H1 (cell line): ENCODE measurements at regions not wholly inside any gene's neighbourhood (a gene's known extent, or its start where the extent isn't known, plus 50 kb on each side); places are given as distances from the start of the nearest gene placed in this dataset.

Experiments used
- CTCF ChIA-PET: fragments of 300-600 bp; sonication (Branson Sonifier 250); formaldehyde crosslinking; loops from one replicate; lab custom pipeline; 2021; ENCODE audit not compliant: partially characterized antibody; lab: Charles Lee
- POLR2A ChIA-PET: fragments of 300-600 bp; sonication (Branson Sonifier 250); formaldehyde crosslinking; loops from one replicate; lab custom pipeline; 2021; ENCODE audit warnings: inconsistent platforms; ENCODE audit not compliant: partially characterized antibody; lab: Charles Lee
- DNase-seq, 2 experiments: peaks; one replicate each; pipeline versions ENCODE4 v3.0.0 to v3.0.0-alpha.2; 2010 to 2022; ENCODE audit warnings: low spot score in 2 of 2, low read depth in 1 of 2, mixed read lengths in 1 of 2
- FAIRE-seq: peaks from 2 replicates; lab custom pipeline; 2011; peaks lifted over from hg19 to GRCh38; lab: Jason Lieb, UNC
- H2AFZ ChIP-seq: 2 replicates; pipeline ENCODE4 v1.8.1; 2012; ENCODE audit warnings: low read length, inconsistent platforms
- H2AK5ac ChIP-seq: 2 replicates; pipeline ENCODE4 v1.6.1; 2013; ENCODE audit warnings: low read depth, low read length
- H2BK120ac ChIP-seq: replicated peaks from 2 replicates; pipeline ENCODE3; 2013; ENCODE audit warnings: low read depth, low read length, inconsistent platforms
- H2BK12ac ChIP-seq: 2 replicates; pipeline ENCODE4 v1.6.1; 2013; ENCODE audit warnings: low read depth, low read length
- H2BK15ac ChIP-seq: 2 replicates; pipeline ENCODE4 v1.6.1; 2013; ENCODE audit warnings: low read length
- H2BK20ac ChIP-seq: 2 replicates; pipeline ENCODE4 v1.6.1; 2013; ENCODE audit warnings: low read length
- H2BK5ac ChIP-seq: 2 replicates; pipeline ENCODE4 v1.6.1; 2013; ENCODE audit warnings: low read depth, low read length
- H3K14ac ChIP-seq: 2 replicates; pipeline ENCODE4 v1.6.1; 2013; ENCODE audit warnings: inconsistent platforms; ENCODE audit not compliant: insufficient read length
- H3K18ac ChIP-seq: 2 replicates; pipeline ENCODE4 v1.6.1; 2013; ENCODE audit warnings: low read length; ENCODE audit errors: extremely low read depth
- H3K23ac ChIP-seq: 2 replicates; pipeline ENCODE4 v1.6.1; 2013; ENCODE audit warnings: inconsistent platforms; ENCODE audit not compliant: insufficient read length
- H3K23me2 ChIP-seq: 2 replicates; pipeline ENCODE4 v1.6.1; 2013; ENCODE audit warnings: low read depth, low read length
- H3K27ac ChIP-seq: 2 replicates; pipeline ENCODE4 v1.6.1; 2011; ENCODE audit warnings: low read depth, low read length, inconsistent platforms
- H3K27me3 ChIP-seq, 4 experiments: replicated peaks in 1 of 4; 1 replicate in 1 of 4; 2 replicates in 3 of 4; pipeline versions ENCODE4 v1.6.1 to v1.8.1; 2011 to 2013; ENCODE audit warnings: low read length in 3 of 4, mild to moderate bottlenecking in 3 of 4, inconsistent platforms in 2 of 4, mixed read lengths in 2 of 4, moderate library complexity in 1 of 4; ENCODE audit not compliant: control insufficient read depth in 3 of 4, insufficient read depth in 3 of 4; ENCODE audit errors: extremely low read depth in 1 of 4
- H3K36me3 ChIP-seq, 4 experiments: 2 replicates each; pipeline versions ENCODE4 v1.6.1 to v1.8.1; 2011 to 2013; ENCODE audit warnings: mild to moderate bottlenecking in 4 of 4, low read length in 3 of 4, moderate library complexity in 2 of 4, control low read depth in 1 of 4, inconsistent platforms in 1 of 4; ENCODE audit not compliant: insufficient read depth in 4 of 4, control insufficient read depth in 2 of 4
- H3K4ac ChIP-seq: replicated peaks from 2 replicates; pipeline ENCODE3; 2013; ENCODE audit warnings: low read length, low read depth, mixed read lengths, inconsistent platforms; ENCODE audit not compliant: insufficient read length
- H3K4me1 ChIP-seq, 4 experiments: replicated peaks in 1 of 4; 1 replicate in 1 of 4; 2 replicates in 3 of 4; pipeline versions ENCODE4 v1.6.1 to v1.8.1; 2011 to 2013; ENCODE audit warnings: low read length in 3 of 4, inconsistent platforms in 2 of 4, mixed read lengths in 1 of 4; ENCODE audit not compliant: insufficient read depth in 4 of 4, control insufficient read depth in 3 of 4
- H3K4me2 ChIP-seq, 2 experiments: 2 replicates each; pipeline versions ENCODE4 v1.6.1 to v1.8.1; 2011 to 2013; ENCODE audit warnings: low read depth in 2 of 2, low read length in 2 of 2, control low read depth in 1 of 2, inconsistent platforms in 1 of 2, mild to moderate bottlenecking in 1 of 2; ENCODE audit not compliant: insufficient read depth in 1 of 2
- H3K4me3 ChIP-seq, 4 experiments: fragments of 200-600, 300-600 bp in 1 of 4; sonication (generic), shearing (Covaris generic), sonication (Bioruptor Twin) in 1 of 4; 2 replicates each; pipeline versions ENCODE4 v1.5.1 to v1.8.1; 2011 to 2016; ENCODE audit warnings: low read length in 4 of 4, low read depth in 3 of 4, control low read depth in 2 of 4, inconsistent platforms in 2 of 4, mild to moderate bottlenecking in 2 of 4, mixed read lengths in 1 of 4, moderate library complexity in 1 of 4; ENCODE audit not compliant: insufficient read depth in 2 of 4; ENCODE audit errors: extremely low read depth in 1 of 4
- H3K56ac ChIP-seq: replicated peaks from 2 replicates; pipeline ENCODE3; 2013; ENCODE audit warnings: low read depth, mild to moderate bottlenecking, mixed read lengths, low read length, inconsistent platforms; ENCODE audit not compliant: insufficient read length
- H3K79me1 ChIP-seq: 2 replicates; pipeline ENCODE4 v1.6.1; 2013; ENCODE audit warnings: low read depth, low read length, control low read depth
- H3K79me2 ChIP-seq, 2 experiments: 2 replicates each; pipeline versions ENCODE4 v1.6.1 to v1.8.1; 2012 to 2013; ENCODE audit warnings: low read length in 2 of 2, mild to moderate bottlenecking in 2 of 2, inconsistent platforms in 1 of 2; ENCODE audit not compliant: insufficient read depth in 2 of 2, control insufficient read depth in 1 of 2
- H3K9ac ChIP-seq, 4 experiments: replicated peaks in 1 of 4; 1 replicate in 1 of 4; 2 replicates in 3 of 4; pipeline versions ENCODE4 v1.6.1 to v1.8.1; 2011 to 2013; ENCODE audit warnings: low read depth in 3 of 4, low read length in 3 of 4, control low read depth in 2 of 4, mild to moderate bottlenecking in 2 of 4, moderate library complexity in 2 of 4, inconsistent platforms in 1 of 4; ENCODE audit errors: extremely low read depth in 1 of 4
- H3K9me3 ChIP-seq, 2 experiments: 2 replicates each; pipeline versions ENCODE4 v1.6.1 to v1.8.1; 2012 to 2013; ENCODE audit warnings: mild to moderate bottlenecking in 2 of 2, moderate library complexity in 2 of 2, control low read depth in 1 of 2, inconsistent platforms in 1 of 2, low read depth in 1 of 2, low read length in 1 of 2, mixed read lengths in 1 of 2; ENCODE audit not compliant: insufficient read depth in 2 of 2
- H4K20me1 ChIP-seq, 2 experiments: replicated peaks in 1 of 2; 2 replicates each; pipeline versions ENCODE3 to v1.8.1; 2011 to 2013; ENCODE audit warnings: inconsistent platforms in 2 of 2, low read length in 2 of 2, mild to moderate bottlenecking in 1 of 2; ENCODE audit not compliant: insufficient read depth in 2 of 2, control insufficient read depth in 1 of 2
- H4K5ac ChIP-seq: 2 replicates; pipeline ENCODE4 v1.6.1; 2013; ENCODE audit warnings: low read length, low read depth, mixed read lengths, inconsistent platforms; ENCODE audit not compliant: insufficient read length
- H4K8ac ChIP-seq: 2 replicates; pipeline ENCODE4 v1.8.0; 2013; ENCODE audit warnings: mild to moderate bottlenecking, moderate library complexity, low read length, inconsistent platforms; ENCODE audit not compliant: insufficient read depth; ENCODE audit errors: extremely low read depth
- H4K91ac ChIP-seq: replicated peaks from 2 replicates; pipeline ENCODE3; 2013; ENCODE audit warnings: low read length, mixed read lengths, inconsistent platforms; ENCODE audit not compliant: insufficient read length
- CEBPB ChIP-seq: IDR thresholded peaks from 2 replicates; pipeline ENCODE4 v1.6.1; 2012; ENCODE audit warnings: low read depth, low read length
- EZH2 ChIP-seq: fragments of 200-600 bp; sonication (generic); IDR thresholded peaks from 2 replicates; pipeline ENCODE4 v1.7.1; 2012; ENCODE audit warnings: low read depth, mild to moderate bottlenecking, moderate library complexity, low read length, inconsistent platforms; ENCODE audit not compliant: severe bottlenecking
- POLR2AphosphoS5 ChIP-seq: IDR thresholded peaks from 2 replicates; pipeline ENCODE4 v1.6.1; 2011; ENCODE audit warnings: low read depth, low read length
- SP4 ChIP-seq: IDR thresholded peaks from 2 replicates; pipeline ENCODE4 v1.6.1; 2012; ENCODE audit warnings: low read length, inconsistent platforms
- TAF7 ChIP-seq: optimal IDR thresholded peaks from 2 replicates; pipeline ENCODE3; 2011; ENCODE audit warnings: low read depth, mild to moderate bottlenecking, inconsistent platforms, low read length, moderate library complexity, borderline replicate concordance
- YY1 ChIP-seq: IDR thresholded peaks from 2 replicates; pipeline ENCODE4 v1.6.1; 2011; ENCODE audit warnings: low read depth, mild to moderate bottlenecking, low read length
- WGBS, 2 experiments: shearing (Covaris generic) in 1 of 2; methylation state at CpG; one replicate each; pipeline versions ENCODE4 v1.1.6 to v1.1.7; 2013 to 2015; ENCODE audit warnings: low lambda C conversion rate in 2 of 2, mixed read lengths in 2 of 2, inconsistent platforms in 1 of 2, low coverage in 1 of 2, missing lambda C conversion rate in 1 of 2; ENCODE audit not compliant: insufficient replicate concordance in 2 of 2, insufficient coverage in 1 of 2, insufficient read length in 1 of 2; ENCODE audit errors: extremely low coverage in 1 of 2, missing lambda C conversion rate in 1 of 2; 5-methylcytosine and 5-hydroxymethylcytosine counted together
- TF ChIP-seq, protein P1 (sequence below): IDR thresholded peaks from 2 replicates; pipeline ENCODE4 v1.6.1; 2012; ENCODE audit warnings: inconsistent platforms
- TF ChIP-seq, protein P2 (sequence below): IDR thresholded peaks from 2 replicates; pipeline ENCODE4 v1.6.1; 2011; ENCODE audit warnings: low read depth, mild to moderate bottlenecking, low read length; ENCODE audit not compliant: insufficient read depth
- TF ChIP-seq, protein P3 (sequence below), 3 experiments: IDR thresholded peaks; 1 replicate in 2 of 3; 2 replicates in 1 of 3; pipeline versions ENCODE4 v1.5.1 to v1.6.1; 2011; ENCODE audit warnings: low read length in 3 of 3, mild to moderate bottlenecking in 3 of 3, inconsistent platforms in 2 of 3, low read depth in 1 of 3, moderate library complexity in 1 of 3; ENCODE audit not compliant: insufficient read depth in 1 of 3; ENCODE audit errors: control extremely low read depth in 1 of 3
- TF ChIP-seq, protein P4 (sequence below): IDR thresholded peaks from 2 replicates; pipeline ENCODE4 v1.6.1; 2011; ENCODE audit warnings: low read length, improper control_type of control experiment

DNA sequence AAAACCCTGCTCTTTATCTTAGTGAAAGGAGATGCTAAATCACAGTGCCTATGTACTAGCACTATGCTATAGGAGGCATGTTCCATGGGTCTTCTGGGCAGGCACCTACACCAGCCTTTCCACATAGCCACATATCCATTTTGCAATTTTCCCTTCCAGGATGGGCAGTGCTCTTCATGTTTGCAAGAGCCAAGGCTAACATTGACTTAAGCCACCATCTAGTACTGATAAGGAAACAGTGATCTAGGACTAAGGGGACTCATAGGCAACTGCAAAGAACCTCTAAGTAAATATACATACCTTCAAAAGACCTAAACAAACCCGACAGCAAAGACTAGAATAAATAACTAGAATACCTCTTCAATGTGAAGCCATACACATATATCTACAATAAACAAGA lies 919.7 kb upstream of the GYPC start:
- H3K4me3 ChIP-seq, result no peak overlapping the region
- no peak for FAIRE-seq

More for the DNA sequence above, 919.7 kb upstream of the GYPC start:
- H4K8ac ChIP-seq, result no peak overlapping the region
- no peak overlapping the region for H3K56ac ChIP-seq
- H2BK15ac ChIP-seq, result no peak overlapping the region
- no peaks in the 10 kb centered on the region for H3K9me3 ChIP-seq
- 100% methylated on average over 1 of the region's 1 CpG; no CpG with 5 or more reads in 1 of the 2 experiments for WGBS, 2 experiments
- CTCF ChIA-PET, result no interaction called here
- POLR2A ChIA-PET, result no interaction called here
- H3K36me3 ChIP-seq, result no peaks in the 10 kb centered on the region
- H3K9ac ChIP-seq, result no peak overlapping the region
- no peak overlapping the region for H4K91ac ChIP-seq
- TF ChIP-seq, protein P1, sequence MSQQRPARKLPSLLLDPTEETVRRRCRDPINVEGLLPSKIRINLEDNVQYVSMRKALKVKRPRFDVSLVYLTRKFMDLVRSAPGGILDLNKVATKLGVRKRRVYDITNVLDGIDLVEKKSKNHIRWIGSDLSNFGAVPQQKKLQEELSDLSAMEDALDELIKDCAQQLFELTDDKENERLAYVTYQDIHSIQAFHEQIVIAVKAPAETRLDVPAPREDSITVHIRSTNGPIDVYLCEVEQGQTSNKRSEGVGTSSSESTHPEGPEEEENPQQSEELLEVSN, result no peak
- TF ChIP-seq SP4, result no peak
- TF ChIP-seq POLR2AphosphoS5, result no peak
- TF ChIP-seq, protein P2, sequence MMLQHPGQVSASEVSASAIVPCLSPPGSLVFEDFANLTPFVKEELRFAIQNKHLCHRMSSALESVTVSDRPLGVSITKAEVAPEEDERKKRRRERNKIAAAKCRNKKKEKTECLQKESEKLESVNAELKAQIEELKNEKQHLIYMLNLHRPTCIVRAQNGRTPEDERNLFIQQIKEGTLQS, result no peak
- TF ChIP-seq, protein P3, sequence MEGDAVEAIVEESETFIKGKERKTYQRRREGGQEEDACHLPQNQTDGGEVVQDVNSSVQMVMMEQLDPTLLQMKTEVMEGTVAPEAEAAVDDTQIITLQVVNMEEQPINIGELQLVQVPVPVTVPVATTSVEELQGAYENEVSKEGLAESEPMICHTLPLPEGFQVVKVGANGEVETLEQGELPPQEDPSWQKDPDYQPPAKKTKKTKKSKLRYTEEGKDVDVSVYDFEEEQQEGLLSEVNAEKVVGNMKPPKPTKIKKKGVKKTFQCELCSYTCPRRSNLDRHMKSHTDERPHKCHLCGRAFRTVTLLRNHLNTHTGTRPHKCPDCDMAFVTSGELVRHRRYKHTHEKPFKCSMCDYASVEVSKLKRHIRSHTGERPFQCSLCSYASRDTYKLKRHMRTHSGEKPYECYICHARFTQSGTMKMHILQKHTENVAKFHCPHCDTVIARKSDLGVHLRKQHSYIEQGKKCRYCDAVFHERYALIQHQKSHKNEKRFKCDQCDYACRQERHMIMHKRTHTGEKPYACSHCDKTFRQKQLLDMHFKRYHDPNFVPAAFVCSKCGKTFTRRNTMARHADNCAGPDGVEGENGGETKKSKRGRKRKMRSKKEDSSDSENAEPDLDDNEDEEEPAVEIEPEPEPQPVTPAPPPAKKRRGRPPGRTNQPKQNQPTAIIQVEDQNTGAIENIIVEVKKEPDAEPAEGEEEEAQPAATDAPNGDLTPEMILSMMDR (IDR thresholded peaks at IDR 0.05; ENCODE audit: control extremely low read depth in 1 of 3, insufficient read depth in 1 of 3, low read depth in 1 of 3, low read length in 3 of 3), result no peak
- TF ChIP-seq, protein P4, sequence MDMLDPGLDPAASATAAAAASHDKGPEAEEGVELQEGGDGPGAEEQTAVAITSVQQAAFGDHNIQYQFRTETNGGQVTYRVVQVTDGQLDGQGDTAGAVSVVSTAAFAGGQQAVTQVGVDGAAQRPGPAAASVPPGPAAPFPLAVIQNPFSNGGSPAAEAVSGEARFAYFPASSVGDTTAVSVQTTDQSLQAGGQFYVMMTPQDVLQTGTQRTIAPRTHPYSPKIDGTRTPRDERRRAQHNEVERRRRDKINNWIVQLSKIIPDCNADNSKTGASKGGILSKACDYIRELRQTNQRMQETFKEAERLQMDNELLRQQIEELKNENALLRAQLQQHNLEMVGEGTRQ, result no peak
- no peak for TF ChIP-seq EZH2
- TF ChIP-seq YY1, result no peak
- no peak for TF ChIP-seq TAF7
- no peak for TF ChIP-seq CEBPB
- no peaks in the 10 kb centered on the region for H3K79me1 ChIP-seq
- H3K4me1 ChIP-seq, result no peaks in the 10 kb centered on the region
- H3K14ac ChIP-seq, result no peak overlapping the region
- H4K5ac ChIP-seq, result no peak overlapping the region
- no peaks in the 10 kb centered on the region for H3K27me3 ChIP-seq
- no peak overlapping the region for H3K27ac ChIP-seq
- H3K23me2 ChIP-seq, result no peaks in the 10 kb centered on the region
- no peak for DNase-seq
- H3K23ac ChIP-seq, result no peak overlapping the region
- H3K4me2 ChIP-seq, result no peak overlapping the region
- H2BK5ac ChIP-seq, result no peak overlapping the region
- H3K79me2 ChIP-seq, result no peaks in the 10 kb centered on the region
- H2BK120ac ChIP-seq, result no peak overlapping the region
- H2BK20ac ChIP-seq, result no peak overlapping the region
- no peak overlapping the region for H3K18ac ChIP-seq
- no peak overlapping the region for H2AFZ ChIP-seq
- H3K4ac ChIP-seq, result no peak overlapping the region
- no peak overlapping the region for H2AK5ac ChIP-seq
- H4K20me1 ChIP-seq, result no peaks in the 10 kb centered on the region
- no peak overlapping the region for H2BK12ac ChIP-seq
